Head of caudate nucleus (tissue), 42 donors: ENCODE measurements at regions not wholly inside any gene's neighbourhood (a gene's known extent, or its start where the extent isn't known, plus 50 kb on each side); places are given as distances from the start of the nearest gene placed in this dataset.
"Not testable (repeated sequence)": the region's sequence is repeated elsewhere in the genome, so short reads cannot be mapped to it uniquely, and the experiment has no call there.

Experiments used
- DNase-seq, 42 donors: peaks; one replicate each; pipeline versions ENCODE4 v3.0.0 to v3.0.0-alpha.2; 2020 to 2021; ENCODE audit warnings: mixed read lengths in 7 of 42
- intact Hi-C: fragments of 100-400 bp; cut with DNase I; formaldehyde crosslinking; loops from one replicate; pipeline ENCODE4 v1.15.0; 2022

GRCh38 chr15:53923741-53924140 is 54.5 kb upstream of the UNC13C start:
- DNase-seq, intact Hi-C loops: not testable (repeated sequence)

- intact Hi-C loops = no loop called here
- DNase-seq = peak in 1 of 42 donors; percentile 43
Observed at GRCh38 chr15:53918180-53919079, 59.8 kb upstream of the UNC13C start.

- DNase-seq = no peak
- intact Hi-C loops = no loop called here
Observed at GRCh38 chr15:53917109-53917508, 61.1 kb upstream of the UNC13C start.

GRCh38 chr15:53911431-53911830 is 66.8 kb upstream of the UNC13C start:
- intact Hi-C loops = no loop called here
- no peak for DNase-seq

- intact Hi-C loops = no loop called here
- DNase-seq = no peak
Observed at GRCh38 chr15:53910852-53911251, 67.4 kb upstream of the UNC13C start.

GRCh38 chr15:53910236-53910849 is 67.9 kb upstream of the UNC13C start:
- DNase-seq = no peak

GRCh38 chr15:53903129-53903528 is 75.1 kb upstream of the UNC13C start:
- intact Hi-C loops = no loop called here

More at GRCh38 chr15:53910236-53910849, 67.9 kb upstream of the UNC13C start:
- intact Hi-C loops = no loop called here

GRCh38 chr15:53893468-53893867 is 84.8 kb upstream of the UNC13C start:
- intact Hi-C loops, DNase-seq: not testable (repeated sequence)

More at GRCh38 chr15:53903129-53903528, 75.1 kb upstream of the UNC13C start:
- no peak for DNase-seq

GRCh38 chr15:53891862-53892261 is 86.4 kb upstream of the UNC13C start:
- DNase-seq = not testable (repeated sequence)

GRCh38 chr15:53884441-53884840 is 93.8 kb upstream of the UNC13C start:
- DNase-seq = no peak
- intact Hi-C loops = no loop called here

More at GRCh38 chr15:53891862-53892261, 86.4 kb upstream of the UNC13C start:
- intact Hi-C loops = not testable (repeated sequence)

- intact Hi-C loops = no loop called here
- DNase-seq = no peak
Observed at GRCh38 chr15:53882311-53882710, 95.9 kb upstream of the UNC13C start.

GRCh38 chr15:53880357-53880756 is 97.9 kb upstream of the UNC13C start:
- DNase-seq = no peak
- intact Hi-C loops = no loop called here

- no peak for DNase-seq
- intact Hi-C loops = loop anchor here (5.0 kb wide), 1 partner anchor 57 kb away; no protein-coding TSS in a partner anchor
Observed at GRCh38 chr15:53875711-53876110, 102.5 kb upstream of the UNC13C start.

GRCh38 chr15:53875139-53875538 is 103.1 kb upstream of the UNC13C start:
- intact Hi-C loops = loop anchor here (5.0 kb wide), 1 partner anchor 57 kb away; no protein-coding TSS in a partner anchor
- peak in 1 of 42 donors; percentile 11 for DNase-seq

GRCh38 chr15:53872410-53872809 is 105.8 kb upstream of the UNC13C start:
- intact Hi-C loops = no loop called here
- no peak for DNase-seq

GRCh38 chr15:53869806-53870073 is 108.5 kb upstream of the UNC13C start:
- intact Hi-C loops = no loop called here
- DNase-seq = no peak

GRCh38 chr15:53869044-53869805 is 109.0 kb upstream of the UNC13C start:
- DNase-seq = no peak
- intact Hi-C loops = no loop called here

GRCh38 chr15:53862386-53862785 is 102.9 kb upstream of the WDR72 start:
- intact Hi-C loops = no loop called here

GRCh38 chr15:53861792-53862191 is 102.3 kb upstream of the WDR72 start:
- DNase-seq = no peak
- intact Hi-C loops = no loop called here

More at GRCh38 chr15:53862386-53862785, 102.9 kb upstream of the WDR72 start:
- DNase-seq = no peak
